ENCODE measurements at regions not wholly inside any gene's neighbourhood (a gene's known extent, or its start where the extent isn't known, plus 50 kb on each side); places are given as distances from the start of the nearest gene placed in this dataset.

- DNase-seq: no peak
- Mint-ChIP-seq H3K27me3 (ENCODE audit: low read depth, poor library complexity) (no peaks in the 10 kb centered on the region), H3K9me3 (no peaks in the 10 kb centered on the region), H3K36me3 (ENCODE audit: low read depth) (no peaks in the 10 kb centered on the region), H3K4me3 (no peak overlapping the region), H3K4me1 (no peaks in the 10 kb centered on the region), H3K27ac (no peak overlapping the region)
- TF ChIP-seq CTCF (IDR thresholded peaks at IDR 0.05): no peak
Measured at GRCh38 chr11:109654091-109654490, 232.1 kb downstream of the C11orf87 start.

- no peaks in the 10 kb centered on the region for H3K9me3 Mint-ChIP-seq
- H3K4me1 Mint-ChIP-seq: no peaks in the 10 kb centered on the region
- no peak overlapping the region for H3K4me3 Mint-ChIP-seq
- no peak overlapping the region for H3K27ac Mint-ChIP-seq
- no peak for TF ChIP-seq CTCF (IDR thresholded peaks at IDR 0.05)
- H3K36me3 Mint-ChIP-seq (ENCODE audit: low read depth): no peaks in the 10 kb centered on the region
- H3K27me3 Mint-ChIP-seq (ENCODE audit: low read depth, poor library complexity): no peaks in the 10 kb centered on the region
- no peak for DNase-seq
Measured at GRCh38 chr11:109658190-109658589, 236.2 kb downstream of the C11orf87 start.

- H3K27me3 Mint-ChIP-seq (ENCODE audit: low read depth, poor library complexity): peaks cover 3% of the 10 kb centered on the region
- H3K4me1 Mint-ChIP-seq: peaks cover 8% of the 10 kb centered on the region
- no peak overlapping the region for H3K27ac Mint-ChIP-seq
- peaks cover 22% of the 10 kb centered on the region for H3K9me3 Mint-ChIP-seq
- H3K4me3 Mint-ChIP-seq: no peak overlapping the region
- no peak for DNase-seq
- no peak for TF ChIP-seq CTCF (IDR thresholded peaks at IDR 0.05)
- peaks cover 7% of the 10 kb centered on the region for H3K36me3 Mint-ChIP-seq (ENCODE audit: low read depth)
Measured at GRCh38 chr11:109667719-109668118, 245.7 kb downstream of the C11orf87 start.

- Mint-ChIP-seq H3K27me3 (ENCODE audit: low read depth, poor library complexity) (peaks cover 3% of the 10 kb centered on the region), H3K4me3 (no peak overlapping the region), H3K27ac (no peak overlapping the region), H3K36me3 (ENCODE audit: low read depth) (peaks cover 7% of the 10 kb centered on the region), H3K9me3 (peaks cover 22% of the 10 kb centered on the region), H3K4me1 (peaks cover 8% of the 10 kb centered on the region)
- TF ChIP-seq CTCF (IDR thresholded peaks at IDR 0.05): no peak
- no peak for DNase-seq
Measured at GRCh38 chr11:109668973-109669634, 247.1 kb downstream of the C11orf87 start.

GRCh38 chr11:109677231-109677630, 255.2 kb downstream of the C11orf87 start:
- Mint-ChIP-seq H3K27ac (no peak overlapping the region), H3K4me1 (no peaks in the 10 kb centered on the region), H3K9me3 (no peaks in the 10 kb centered on the region), H3K36me3 (ENCODE audit: low read depth) (no peaks in the 10 kb centered on the region), H3K4me3 (no peak overlapping the region), H3K27me3 (ENCODE audit: low read depth, poor library complexity) (peaks cover 3% of the 10 kb centered on the region)
- no peak for DNase-seq
- TF ChIP-seq CTCF (IDR thresholded peaks at IDR 0.05): no peak

GRCh38 chr11:109677876-109678275, 255.9 kb downstream of the C11orf87 start:
- no peak for DNase-seq
- no peaks in the 10 kb centered on the region for H3K36me3 Mint-ChIP-seq (ENCODE audit: low read depth)
- no peaks in the 10 kb centered on the region for H3K9me3 Mint-ChIP-seq
- H3K27me3 Mint-ChIP-seq (ENCODE audit: low read depth, poor library complexity): peaks cover 3% of the 10 kb centered on the region
- H3K4me3 Mint-ChIP-seq: no peak overlapping the region
- no peak overlapping the region for H3K27ac Mint-ChIP-seq
- no peaks in the 10 kb centered on the region for H3K4me1 Mint-ChIP-seq
- no peak for TF ChIP-seq CTCF (IDR thresholded peaks at IDR 0.05)
